NCI-H1694 treated with DMSO at 0.1 percent for 48 hours (cell line): ENCODE measurements at regions not wholly inside any gene's neighbourhood (a gene's known extent, or its start where the extent isn't known, plus 50 kb on each side); places are given as distances from the start of the nearest gene placed in this dataset.
"Not testable (repeated sequence)": the region's sequence is repeated elsewhere in the genome, so short reads cannot be mapped to it uniquely, and the experiment has no call there.

ENCODE experiments used
- DNase-seq: peaks from one replicate; lab custom pipeline; 2025; lab: John Stamatoyannopoulos, UW

GRCh38 chr10:6737080-6737641, 157.1 kb upstream of the PRKCQ start:
- no peak for DNase-seq

DNA sequence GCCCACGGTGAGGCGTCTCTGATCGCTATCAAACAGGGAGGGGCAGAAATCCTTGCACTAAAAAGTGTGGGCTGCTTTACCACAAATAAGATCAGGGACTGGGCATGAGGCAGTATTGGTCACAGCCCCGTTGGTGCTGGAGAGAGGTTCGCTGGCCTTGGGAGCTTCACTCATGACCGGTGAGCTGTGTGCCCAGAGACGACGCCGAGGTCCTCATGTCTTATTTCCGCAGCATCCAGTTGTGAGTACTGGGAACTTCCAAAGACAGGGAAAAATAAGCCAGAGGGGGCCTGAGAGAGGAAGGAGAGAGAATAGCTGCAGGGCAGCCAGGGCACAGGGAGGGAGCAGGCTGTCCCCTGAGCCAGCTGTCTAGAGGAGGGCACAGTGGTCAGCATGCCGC, 154.2 kb upstream of the PRKCQ start:
- no peak for DNase-seq

DNA sequence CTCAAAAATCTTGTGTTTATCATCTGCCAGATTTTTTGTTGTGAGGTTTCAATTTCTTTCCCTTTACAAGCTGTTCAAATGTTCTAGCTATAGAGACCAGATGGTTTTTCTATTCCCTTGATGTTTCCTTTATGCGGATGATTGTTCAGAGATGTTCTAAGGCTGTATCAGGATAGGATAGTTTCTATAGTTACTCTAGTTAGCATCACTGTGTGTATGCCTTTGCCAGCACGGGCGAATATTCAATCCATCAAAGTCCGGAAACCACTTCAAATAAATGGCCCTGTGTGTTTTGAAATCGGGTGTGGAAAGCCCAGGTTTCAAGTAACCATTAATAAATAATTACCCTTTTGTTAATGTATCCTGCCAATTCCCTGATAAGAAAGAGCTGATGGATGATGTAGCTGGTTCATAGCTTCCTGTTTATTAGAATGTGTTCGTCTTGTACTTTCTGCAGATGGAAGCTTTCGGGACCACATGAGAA, 149.8 kb upstream of the PRKCQ start:
- no peak for DNase-seq

DNA sequence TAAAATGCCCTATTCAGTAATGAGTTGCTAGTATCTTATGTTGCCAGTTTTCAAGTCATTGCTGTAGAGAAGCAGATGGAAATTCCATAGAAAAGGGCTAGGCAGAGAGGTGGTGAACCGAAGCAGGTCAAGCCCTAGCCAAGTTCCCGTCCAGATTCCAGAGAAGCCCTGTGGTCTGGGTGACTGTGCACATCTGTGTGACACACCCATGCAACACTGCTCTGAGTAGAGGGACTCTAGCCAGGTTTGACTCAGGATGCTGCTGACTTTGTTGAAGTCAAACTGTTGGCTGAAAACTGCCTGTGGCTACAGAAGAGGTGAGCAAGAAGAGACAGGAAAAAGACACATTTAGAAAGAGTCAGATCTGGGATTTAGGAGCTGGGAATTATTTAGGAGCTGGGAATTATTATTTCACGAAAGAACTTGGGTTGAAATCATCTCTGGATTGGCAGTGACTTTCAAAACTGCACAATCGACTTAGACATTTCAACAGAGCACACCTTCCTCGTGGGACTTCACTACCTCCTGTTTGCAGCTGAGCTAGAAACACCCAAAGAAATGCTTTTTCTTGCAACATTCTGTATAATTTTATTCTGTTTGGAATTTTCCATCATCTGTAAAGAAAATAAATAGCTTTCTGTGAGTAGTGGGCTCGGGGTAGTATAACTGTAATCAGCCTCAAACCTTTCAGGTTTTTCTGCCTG, 149.1 kb upstream of the PRKCQ start:
- DNase-seq, result no peak

DNA sequence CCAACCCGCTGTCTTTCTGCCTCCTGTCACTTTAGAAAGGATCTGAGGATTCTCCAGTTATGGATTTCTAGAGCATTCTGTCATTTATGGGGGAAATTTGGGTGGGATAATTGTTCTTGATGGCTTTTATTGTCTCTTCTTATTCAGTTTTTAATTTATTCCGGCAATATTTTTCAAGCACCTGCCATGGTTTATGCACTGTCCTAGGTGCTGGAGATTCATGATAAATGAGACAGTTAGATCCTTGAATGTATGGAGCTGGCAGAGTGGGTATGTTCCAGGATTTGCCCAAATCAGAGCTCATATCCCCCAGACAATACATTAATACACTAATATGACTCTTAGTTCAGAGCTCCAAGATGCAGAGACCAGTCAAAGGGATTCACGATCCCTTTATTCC, 146.8 kb upstream of the PRKCQ start:
- no peak for DNase-seq

- DNase-seq, result no peak
Observed at GRCh38 chr10:6722616-6723004, 142.5 kb upstream of the PRKCQ start.

- DNase-seq, result no peak
Observed at GRCh38 chr10:6721964-6722615, 142.0 kb upstream of the PRKCQ start.

- no peak for DNase-seq
Observed at GRCh38 chr10:6721480-6721879, 141.4 kb upstream of the PRKCQ start.

DNA sequence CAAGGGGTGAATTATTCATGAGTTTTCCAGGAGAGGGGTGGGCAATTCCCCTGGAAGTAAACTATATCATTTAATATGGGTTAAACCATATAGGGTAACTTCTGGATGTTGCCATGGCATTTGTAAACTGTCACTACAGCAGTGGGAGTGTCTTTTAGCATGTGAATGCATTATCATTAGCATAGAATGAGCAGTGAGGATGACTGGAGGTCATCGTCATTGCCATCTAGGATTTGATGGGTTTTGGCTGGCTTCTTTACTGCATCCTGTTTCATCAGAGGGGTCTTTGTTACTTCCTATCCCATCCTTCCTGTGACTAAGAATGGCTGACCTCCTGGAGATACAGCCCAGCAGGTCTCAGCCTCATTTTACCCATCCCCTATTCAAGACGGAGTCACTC, 139.5 kb upstream of the PRKCQ start:
- DNase-seq, result no peak

DNA sequence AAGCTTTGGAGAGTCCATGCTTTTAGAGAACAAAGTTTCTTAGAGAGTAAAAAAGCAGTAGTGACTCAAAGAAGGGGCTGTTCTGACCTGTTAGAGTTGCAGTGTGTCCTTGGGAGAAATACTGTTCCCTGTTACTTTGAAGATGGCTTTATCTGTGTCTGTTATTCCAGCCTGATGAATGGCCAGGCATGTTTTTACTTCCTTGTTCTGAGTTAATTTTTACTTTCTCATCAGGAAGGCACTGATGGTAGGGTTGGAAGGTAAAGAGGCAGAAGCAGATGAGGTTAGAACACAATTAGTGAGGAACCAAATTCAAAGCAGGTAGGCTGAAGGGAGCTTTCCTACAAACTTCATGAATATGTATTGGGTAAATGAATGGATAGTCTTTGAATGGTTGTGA, 138.5 kb upstream of the PRKCQ start:
- no peak for DNase-seq

GRCh38 chr10:6716516-6716915, 136.4 kb upstream of the PRKCQ start:
- DNase-seq, result no peak

- DNase-seq, result no peak
Observed at GRCh38 chr10:6713716-6714115, 133.6 kb upstream of the PRKCQ start.

DNA sequence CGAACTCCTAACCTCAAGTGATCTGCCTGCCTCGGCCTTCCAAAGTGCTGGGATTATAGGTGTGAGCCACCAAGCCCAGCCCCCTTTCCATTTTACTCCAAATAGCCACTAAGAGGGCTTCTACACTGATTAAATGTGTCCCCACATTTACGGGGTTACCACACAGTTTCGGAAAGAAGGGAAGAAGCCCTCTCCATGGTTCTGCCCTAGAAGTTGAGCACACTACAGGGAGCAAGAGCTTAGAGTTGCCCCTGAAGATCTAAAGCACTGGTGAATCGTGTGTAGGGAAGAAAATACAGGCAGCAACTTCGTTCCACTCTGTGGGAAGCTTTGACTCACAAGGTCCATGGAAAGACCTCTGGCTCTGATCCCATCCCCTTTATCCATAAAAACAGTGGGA, 133.0 kb upstream of the PRKCQ start:
- no peak for DNase-seq

GRCh38 chr10:6711881-6712280, 131.8 kb upstream of the PRKCQ start:
- no peak for DNase-seq

- DNase-seq, result no peak
Observed at GRCh38 chr10:6711408-6711841, 131.3 kb upstream of the PRKCQ start.

- no peak for DNase-seq
Observed at GRCh38 chr10:6707352-6707751, 127.3 kb upstream of the PRKCQ start.

DNA sequence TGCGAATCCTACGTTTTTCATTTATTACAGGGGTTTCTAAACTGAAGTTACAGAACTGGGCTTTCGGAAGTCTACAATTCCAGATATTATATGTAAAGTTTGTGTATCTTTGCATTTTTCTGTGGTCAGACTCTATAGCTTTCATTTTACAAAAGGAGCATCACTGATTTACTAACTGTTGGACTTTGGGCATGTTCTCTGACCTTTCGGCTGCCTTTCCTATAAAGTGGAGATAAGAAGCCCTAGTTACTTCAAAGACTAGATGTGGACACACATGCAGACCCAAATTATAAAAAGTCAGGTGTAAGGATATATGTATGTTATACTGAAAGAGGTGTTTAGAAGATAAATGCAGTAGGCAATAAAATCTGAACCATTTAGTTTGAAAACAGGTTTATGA, 126.6 kb upstream of the PRKCQ start:
- DNase-seq, result no peak

DNA sequence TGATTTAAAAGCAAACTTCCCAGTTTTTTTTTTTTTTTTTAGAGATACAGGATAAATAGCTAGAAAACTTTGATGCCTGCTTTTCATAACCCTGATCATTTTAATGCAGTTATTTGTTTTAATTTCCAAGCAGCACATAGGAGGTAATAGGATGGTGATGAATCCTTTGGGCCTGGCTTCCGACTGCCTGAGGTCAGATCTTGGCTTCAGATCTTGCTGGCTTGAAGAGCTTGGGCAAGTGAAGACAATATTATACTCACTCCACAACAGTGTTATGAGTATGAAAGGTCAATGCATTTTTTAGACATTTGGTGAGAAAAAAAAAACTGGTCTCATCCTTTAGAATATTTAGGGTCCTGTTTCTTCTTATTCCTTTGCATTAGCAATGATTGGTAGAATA, 124.8 kb upstream of the PRKCQ start:
- DNase-seq, result no peak

DNA sequence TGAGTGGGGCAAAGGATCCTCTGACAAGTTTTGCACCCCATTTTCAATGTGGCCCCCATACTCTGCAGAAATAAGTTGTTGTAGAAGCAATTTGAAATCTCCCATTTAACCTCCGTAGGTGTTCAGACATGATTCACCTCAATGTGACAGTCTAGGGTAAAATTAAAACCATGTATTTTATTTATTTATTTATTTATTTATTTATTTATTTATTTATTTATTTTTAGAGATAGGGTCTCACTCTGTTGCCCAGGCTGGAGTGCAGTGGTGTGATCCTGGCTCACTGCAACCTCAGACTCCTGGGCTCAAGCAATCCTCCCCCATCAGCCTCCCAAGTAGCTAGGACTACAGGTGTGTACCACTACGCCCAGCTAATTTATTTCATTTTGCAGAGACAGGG, 122.8 kb upstream of the PRKCQ start:
- not testable (repeated sequence) for DNase-seq

DNA sequence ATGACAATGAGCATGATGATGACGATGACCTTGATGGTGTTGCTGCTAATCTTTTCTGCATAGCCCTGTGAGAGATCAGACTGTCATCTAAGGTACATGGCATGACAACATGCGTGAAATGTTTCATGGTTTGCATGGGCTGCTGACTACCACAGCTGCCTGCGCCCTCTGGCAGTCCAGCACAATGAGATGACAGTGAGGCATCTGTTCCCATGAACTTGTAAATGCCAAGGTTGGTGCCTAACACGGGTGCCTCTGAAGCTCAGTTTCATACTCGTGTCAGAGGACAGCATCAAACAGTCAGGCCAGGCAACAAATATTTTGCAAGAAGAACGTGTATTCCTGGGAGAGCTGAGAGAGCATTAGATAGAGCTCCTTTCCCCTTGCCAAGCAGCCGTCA, 122.0 kb upstream of the PRKCQ start:
- DNase-seq, result no peak

DNA sequence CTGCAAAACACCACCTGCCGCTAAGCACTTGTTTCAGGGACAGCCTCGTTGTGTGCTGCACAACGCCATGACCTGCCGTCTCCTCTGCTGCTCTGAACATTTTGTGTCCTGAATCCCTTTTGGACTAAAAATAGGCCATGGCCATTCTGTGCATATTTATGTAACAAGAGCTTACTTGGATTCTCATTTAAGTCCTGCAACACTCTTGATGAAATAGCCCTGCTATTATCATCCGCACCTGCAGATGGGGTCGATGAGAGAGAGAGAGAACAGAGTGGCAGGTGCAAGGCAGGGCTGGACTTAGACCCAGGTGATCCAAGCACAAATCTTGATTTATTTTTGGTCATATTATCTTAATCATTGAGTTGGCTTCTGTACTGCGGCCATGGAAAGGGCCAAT, 121.2 kb upstream of the PRKCQ start:
- DNase-seq, result no peak

DNA sequence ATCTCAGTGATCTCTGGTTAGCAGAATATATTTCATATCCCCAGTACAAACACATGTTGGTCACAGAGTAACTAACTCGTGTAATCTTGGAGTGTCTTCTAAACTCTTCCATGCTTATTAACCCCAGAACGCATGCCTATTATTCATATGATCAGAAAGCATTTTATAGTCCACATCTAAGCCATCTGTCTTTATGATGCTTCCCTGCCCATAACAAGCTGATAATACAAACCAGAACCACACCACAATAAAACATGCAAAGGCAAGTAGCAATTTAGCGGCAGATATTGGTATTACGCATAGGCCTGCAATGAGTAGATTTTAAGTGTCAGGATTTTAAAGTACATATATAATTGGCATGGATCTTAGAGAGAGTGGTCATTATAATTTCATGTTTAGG, 120.0 kb upstream of the PRKCQ start:
- DNase-seq, result no peak

- no peak for DNase-seq
Observed at GRCh38 chr10:6699336-6699735, 119.3 kb upstream of the PRKCQ start.

GRCh38 chr10:6695519-6695918, 115.4 kb upstream of the PRKCQ start:
- no peak for DNase-seq
